ENCODE measurements at regions not wholly inside any gene's neighbourhood (a gene's known extent, or its start where the extent isn't known, plus 50 kb on each side); places are given as distances from the start of the nearest gene placed in this dataset.
"Not testable (repeated sequence)": the region's sequence is repeated elsewhere in the genome, so short reads cannot be mapped to it uniquely, and the experiment has no call there.

- not testable (repeated sequence) for DNase-seq
Measured at GRCh38 chr1:95297906-95298305, 63.9 kb downstream of the RWDD3 start.

- no peak for DNase-seq
Measured at GRCh38 chr1:95301091-95301490, 67.1 kb downstream of the RWDD3 start.

DNA sequence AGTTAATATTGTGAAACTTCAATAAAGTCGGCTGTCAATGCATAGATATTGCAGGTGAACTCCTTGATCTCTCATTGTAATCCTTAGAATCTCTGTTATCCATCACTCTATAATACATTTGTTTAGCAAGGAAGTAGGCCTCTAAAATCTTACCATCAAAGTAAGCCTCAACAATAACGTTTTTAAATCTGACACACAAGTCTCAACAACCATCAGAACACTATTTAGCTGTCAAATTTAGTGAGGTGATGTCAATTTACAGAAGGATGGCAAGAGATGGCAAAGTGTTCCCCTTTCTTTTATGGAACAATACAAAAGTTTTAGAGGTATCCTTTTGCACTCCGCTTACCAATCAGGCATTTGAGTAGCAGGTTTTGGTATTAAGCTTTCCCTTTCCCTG lies 67.6 kb downstream of the RWDD3 start:
- no peak for DNase-seq

- no peak for DNase-seq
Measured at GRCh38 chr1:95304803-95305202, 70.8 kb downstream of the RWDD3 start.

DNA sequence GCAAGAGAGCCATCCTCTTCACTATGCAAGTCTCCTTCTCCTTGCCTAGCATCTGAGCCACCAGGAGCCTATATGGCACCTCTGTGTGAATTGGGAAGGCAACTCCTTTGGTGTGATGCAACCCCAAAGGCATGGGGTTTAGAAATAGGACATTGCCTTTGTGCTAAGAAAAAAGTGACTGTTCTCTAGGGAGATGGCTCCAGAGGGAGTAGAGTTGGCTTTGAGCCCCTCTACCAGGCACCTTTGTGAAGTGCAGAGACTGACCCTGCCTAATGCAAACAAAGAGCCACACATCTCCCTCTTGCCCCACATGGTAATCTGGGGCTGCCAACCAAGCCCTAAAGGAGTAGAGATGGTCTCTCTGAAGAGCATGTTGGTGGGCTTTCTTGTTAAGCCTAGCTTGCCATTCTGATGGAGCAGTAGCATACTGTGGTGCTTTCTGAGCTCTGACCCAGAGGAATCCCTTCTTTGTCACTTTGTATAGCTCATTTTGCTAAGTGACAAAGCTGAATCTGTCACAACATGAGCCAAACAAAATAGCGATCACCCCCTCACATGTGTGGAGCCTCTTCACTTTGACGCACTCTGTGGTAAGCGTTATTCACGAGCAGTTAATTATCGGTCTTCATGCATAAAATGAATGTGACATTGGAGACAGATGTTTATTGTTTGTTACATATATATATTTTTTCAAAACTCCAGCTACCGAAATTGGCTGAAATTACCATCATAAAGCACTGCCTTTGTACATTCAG lies 74.4 kb downstream of the RWDD3 start:
- DNase-seq = no peak

DNA sequence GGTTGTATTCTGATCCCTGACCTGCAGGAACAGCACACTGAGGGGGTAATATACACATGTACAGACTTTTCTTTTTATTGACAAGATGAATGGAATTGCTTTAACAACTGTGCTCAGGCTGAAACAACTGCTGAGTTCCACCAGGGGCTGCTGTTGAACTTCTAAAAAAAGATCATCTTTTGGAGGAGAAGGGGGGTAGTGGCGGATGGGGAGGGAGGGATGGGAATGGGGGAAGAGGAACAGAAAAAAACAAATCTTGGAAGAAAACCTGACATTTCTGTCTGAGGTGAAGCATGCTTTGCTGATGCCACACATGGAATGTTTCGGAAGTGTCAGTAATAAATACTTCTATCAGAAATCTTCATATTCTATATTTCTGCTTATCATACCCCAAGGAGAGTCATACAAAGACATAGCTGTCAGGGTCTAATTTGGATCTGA lies 75.0 kb downstream of the RWDD3 start:
- no peak for DNase-seq

DNA sequence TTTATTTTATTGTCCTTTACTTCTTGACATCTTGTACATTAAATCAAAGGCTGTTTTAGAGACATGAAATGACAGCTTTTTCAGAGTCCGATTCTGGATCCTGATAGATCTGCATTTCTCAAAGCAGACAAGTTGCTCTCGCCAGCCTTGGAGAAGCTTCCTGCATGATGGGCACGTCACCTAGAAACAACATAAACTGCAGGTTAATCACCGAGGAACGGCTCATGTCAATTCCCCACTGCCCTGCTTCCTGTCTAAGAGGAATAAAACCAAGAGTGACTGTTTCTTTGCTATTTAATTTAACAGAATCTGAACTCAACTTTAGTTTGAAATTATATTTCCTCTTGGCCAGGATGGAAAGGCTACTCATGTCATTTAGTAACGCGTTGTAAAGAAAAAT lies 77.0 kb downstream of the RWDD3 start:
- DNase-seq = no peak

- no peak for DNase-seq
Measured at GRCh38 chr1:95311762-95312161, 77.8 kb downstream of the RWDD3 start.

DNA sequence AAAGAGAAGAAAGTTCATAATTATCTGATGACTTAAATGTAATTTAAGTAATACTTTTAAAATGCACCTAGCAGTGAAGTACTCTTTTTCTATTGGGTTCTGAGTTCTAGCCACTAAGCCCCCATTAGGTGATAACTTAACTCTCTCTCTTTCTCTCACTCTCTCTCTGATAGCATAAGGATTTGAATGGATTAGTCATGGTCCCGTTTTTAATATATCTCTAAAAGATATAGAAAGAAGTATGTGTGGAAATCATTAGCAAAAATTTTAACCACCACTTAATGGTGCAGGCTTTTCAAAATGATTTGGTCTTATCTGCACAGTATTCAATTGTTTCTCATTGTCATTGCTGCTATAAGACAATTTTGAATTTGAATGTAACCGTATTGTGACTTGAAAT lies 78.2 kb downstream of the RWDD3 start:
- no peak for DNase-seq

GRCh38 chr1:95313527-95313926 lies 79.5 kb downstream of the RWDD3 start:
- DNase-seq = no peak

DNA sequence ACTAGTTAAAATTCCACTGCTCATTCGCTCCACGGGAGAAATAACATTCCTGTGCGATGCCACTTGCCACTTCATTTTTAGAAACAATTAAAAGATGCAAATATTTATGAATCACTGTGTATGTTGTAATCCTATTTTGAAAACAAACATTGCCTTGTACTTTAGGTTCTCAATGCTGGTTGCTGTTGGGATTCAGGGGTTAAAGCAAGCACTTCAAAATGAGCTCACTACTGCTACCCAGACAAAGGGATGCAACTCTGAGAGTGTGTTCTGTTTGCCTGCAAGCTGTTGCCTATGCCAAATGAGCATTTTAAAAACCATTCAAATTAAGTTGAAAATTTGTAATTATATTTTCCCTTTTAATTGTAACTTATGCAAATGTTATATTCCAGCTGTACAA lies 87.5 kb downstream of the RWDD3 start:
- DNase-seq = no peak

DNA sequence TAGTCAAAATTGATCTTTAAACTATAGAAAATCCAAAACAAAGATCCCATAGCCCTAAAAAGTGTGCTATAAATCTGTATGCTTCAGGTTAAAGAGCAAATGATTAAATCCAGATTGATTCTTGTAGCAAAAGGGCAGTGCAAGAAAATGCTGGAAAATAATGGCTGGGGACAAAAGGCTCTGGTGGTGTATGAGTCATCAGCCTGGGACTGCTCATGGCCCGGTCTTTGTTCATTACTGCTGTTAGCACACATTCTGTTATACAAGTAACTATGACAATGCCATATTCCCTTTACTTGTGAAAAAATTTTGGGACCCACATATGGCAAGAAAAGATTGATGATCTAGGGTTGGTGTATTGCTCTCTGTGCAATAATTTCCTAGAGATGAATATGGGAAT lies 89.1 kb downstream of the RWDD3 start:
- no peak for DNase-seq

GRCh38 chr1:95325349-95325748 lies 91.3 kb downstream of the RWDD3 start:
- DNase-seq = no peak

GRCh38 chr1:95326023-95326422 lies 92.0 kb downstream of the RWDD3 start:
- DNase-seq = no peak

- DNase-seq = no peak
Measured at GRCh38 chr1:95332754-95333153, 98.7 kb downstream of the RWDD3 start.

DNA sequence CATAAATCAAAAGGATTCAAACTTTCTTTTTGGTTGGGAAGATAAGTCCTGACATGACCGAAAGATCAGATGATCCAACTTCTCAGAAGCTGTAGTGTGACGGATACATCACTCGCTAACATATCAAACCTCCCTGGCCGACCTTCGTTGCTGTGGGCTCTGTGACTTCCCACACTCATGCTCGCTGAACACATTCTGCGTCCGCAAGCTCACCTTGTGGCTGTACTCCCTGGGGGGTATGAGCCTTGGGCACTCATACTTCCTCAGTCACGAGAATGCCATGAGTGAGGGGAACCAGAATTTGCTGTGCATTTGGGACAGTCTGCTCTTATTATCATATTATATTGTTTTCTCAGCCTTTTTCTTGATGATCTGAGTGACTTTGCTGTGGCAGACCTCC lies 105.4 kb downstream of the RWDD3 start:
- no peak for DNase-seq

- no peak for DNase-seq
Measured at GRCh38 chr1:95340061-95340460, 106.1 kb downstream of the RWDD3 start.

GRCh38 chr1:95352767-95353166 lies 118.8 kb downstream of the RWDD3 start:
- DNase-seq = no peak

DNA sequence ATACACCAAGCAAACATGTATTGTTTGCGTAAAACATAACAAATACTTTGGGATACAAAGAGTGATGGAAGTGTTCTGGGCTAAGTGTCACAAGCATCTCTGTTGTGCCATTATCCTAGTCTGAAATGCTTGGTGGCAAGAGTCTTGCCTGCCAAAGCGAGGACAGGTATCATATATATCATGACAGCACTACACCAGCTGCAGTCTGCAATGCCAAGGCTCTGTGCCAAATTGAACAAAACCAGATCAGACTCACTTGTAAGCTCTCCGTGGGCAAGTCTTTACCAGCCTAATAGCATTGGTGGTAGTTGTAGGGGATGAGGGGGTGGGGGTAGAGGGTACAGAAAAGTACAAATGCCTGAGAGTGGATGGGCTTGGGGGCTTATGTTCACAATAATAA lies 119.2 kb downstream of the RWDD3 start:
- DNase-seq = no peak

DNA sequence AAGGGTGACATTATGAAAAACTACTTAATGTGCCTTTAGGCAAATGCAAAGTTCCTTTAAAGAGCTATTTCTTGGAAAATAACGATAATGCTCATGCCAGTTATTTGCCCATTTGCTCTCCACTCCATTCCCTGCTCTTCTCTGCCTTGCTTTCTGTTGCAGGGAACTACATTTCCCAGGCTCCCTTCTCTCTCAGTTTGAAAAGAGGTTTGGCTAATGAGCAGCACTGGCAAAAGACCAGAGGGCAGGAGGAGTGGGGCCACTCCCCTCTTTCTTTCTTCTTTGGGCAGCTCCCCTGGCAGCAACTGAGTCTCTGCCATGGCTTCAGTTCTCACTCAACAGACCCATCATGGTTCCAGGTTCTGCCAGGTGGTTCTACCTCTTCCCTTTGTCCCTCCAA lies 130.5 kb downstream of the RWDD3 start:
- DNase-seq = no peak

DNA sequence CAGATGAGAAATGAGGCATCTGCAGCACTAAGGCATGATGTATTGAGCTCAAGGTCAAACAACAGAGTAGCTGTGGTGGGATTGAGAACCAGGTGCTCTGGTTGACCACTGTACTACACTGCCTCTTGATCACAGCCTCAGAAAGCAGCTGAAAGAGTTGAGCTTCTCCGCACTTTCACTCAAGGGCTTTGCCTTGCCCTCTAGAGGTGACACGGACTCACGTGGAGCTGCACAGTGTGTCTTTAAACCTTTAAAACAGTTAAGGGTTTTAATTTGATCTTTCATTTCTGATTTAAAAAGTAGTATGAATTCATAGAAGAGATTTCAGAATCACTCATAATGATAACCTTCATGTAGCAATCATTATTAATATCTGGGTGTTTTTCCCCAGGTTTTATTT lies 132.5 kb downstream of the RWDD3 start:
- no peak for DNase-seq

- DNase-seq = no peak
Measured at GRCh38 chr1:95368178-95368577, 134.2 kb downstream of the RWDD3 start.

- no peak for DNase-seq
Measured at GRCh38 chr1:95369985-95370690, 136.1 kb downstream of the RWDD3 start.

GRCh38 chr1:95370691-95371562 lies 136.9 kb downstream of the RWDD3 start:
- DNase-seq = no peak
